SK-MEL-5 (cell line): ENCODE measurements at regions not wholly inside any gene's neighbourhood (a gene's known extent, or its start where the extent isn't known, plus 50 kb on each side); places are given as distances from the start of the nearest gene placed in this dataset.
A peak's percentile ranks its signal among the peaks of the same experiment; 100 is the strongest.
"Not testable (repeated sequence)": the region's sequence is repeated elsewhere in the genome, so short reads cannot be mapped to it uniquely, and the experiment has no call there.

Experiments
- DNase-seq: peaks from one replicate; pipeline ENCODE4 v3.0.0-alpha.2; 2016; ENCODE audit warnings: low read depth, low spot score
- in situ Hi-C: cut with HindIII; loops from 2 replicates; pipeline ENCODE4 v1.10.0; 2016; ENCODE audit warnings: low sequenced_read_pairs, high pct_unique_total_duplicates, low pct_unique_long_range_greater_than_20kb

DNA sequence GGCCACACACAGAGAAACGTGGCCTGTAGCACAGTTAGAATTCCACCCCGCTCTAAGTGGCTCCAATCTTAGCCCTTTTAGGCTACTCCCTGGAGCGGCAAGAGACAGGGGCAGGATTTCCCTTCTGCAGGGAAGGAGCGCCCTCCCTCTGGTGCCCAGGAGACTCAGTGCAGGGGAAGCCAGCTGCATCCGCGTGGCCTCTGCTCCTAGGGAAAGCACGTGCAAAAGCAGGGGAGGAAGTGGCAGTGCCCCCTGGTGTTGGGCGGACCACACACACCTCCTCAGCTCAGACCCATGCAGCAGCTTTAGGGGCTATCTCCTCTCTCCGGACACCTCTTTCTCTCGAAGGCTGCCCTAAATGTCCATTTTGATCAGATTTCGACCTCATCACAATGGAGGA, 50.0 kb downstream of the SPRING1 start:
- in situ Hi-C loops = no loop called here
- peak; percentile 53 for DNase-seq

DNA sequence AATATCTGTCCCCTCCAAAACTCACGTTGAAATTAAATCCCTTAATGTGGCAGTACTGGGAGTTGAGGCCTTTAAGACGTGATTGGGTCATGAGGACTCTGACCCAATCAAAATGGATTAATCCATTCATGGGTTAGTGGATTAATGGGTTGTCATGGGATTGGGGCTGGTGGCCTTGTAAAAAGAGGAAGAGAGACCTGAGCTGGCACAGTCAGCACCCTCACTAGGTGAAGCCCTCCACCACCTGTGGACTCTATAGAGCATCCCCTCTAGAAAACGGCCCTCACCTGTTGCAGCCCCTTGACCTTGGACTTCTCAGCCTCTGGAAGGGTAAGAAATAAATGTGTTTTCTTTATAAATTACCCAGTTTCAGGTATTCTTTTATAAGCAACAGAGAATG, 53.0 kb downstream of the SPRING1 start:
- in situ Hi-C loops = no loop called here
- DNase-seq = no peak

DNA sequence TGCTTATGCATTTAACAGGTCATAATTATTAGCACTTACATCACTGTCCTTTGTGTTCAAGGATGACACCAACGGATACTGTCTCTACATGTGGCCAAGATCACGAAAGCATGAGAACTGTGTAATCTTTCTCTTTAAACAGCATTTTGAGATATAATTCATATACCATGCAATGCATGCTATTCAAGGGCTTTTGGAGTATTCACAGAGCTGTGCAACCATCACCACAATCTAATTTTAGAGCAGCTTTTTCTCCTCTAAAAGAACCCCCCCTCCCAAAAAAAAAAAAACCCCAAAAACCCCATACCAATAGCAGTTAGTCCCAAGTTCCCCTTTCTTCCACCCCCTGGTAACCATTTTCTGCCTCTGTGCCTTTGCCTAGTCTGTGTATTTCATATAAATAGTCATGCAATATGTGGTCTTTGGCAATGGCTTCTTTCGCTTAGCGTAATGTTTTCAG, 60.6 kb downstream of the SPRING1 start:
- in situ Hi-C loops = no loop called here
- DNase-seq = no peak

DNA sequence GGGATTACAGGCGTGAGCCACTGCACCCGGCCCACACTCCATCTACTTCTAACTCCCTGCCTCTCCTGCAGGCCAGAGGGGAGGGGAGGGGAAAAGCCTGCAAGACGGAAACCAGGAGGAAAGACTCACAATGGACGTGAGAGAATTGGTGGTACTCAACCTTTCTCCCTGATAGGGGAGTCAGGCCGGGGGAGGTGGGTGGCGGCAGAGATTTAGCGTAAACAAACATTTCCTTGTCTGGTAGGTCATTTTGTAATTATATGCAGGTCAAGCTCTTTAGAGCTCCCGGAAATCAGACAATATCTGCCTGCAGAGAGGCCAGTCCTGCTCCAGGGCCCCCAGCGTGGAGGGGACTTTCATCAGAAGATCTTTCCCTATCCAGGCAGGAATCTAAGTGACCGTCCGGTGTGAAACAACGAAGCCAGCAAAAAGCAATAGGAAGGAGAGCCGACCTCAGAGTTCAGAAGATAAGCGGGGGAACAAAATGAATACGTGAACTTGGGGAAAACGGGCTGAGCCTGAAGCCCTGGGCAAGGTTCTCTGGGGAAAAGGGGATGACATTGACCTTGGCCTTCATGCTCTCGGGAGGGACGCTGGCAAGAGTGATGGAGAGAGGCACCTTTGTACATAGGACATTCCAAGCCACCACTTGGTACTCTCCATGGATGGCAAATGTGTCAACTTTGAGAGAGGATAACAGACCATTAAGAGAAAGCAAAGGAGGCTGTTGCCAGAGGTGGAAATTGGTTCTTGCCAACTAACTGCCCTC, 62.3 kb downstream of the SPRING1 start:
- DNase-seq = no peak
- in situ Hi-C loops = no loop called here

DNA sequence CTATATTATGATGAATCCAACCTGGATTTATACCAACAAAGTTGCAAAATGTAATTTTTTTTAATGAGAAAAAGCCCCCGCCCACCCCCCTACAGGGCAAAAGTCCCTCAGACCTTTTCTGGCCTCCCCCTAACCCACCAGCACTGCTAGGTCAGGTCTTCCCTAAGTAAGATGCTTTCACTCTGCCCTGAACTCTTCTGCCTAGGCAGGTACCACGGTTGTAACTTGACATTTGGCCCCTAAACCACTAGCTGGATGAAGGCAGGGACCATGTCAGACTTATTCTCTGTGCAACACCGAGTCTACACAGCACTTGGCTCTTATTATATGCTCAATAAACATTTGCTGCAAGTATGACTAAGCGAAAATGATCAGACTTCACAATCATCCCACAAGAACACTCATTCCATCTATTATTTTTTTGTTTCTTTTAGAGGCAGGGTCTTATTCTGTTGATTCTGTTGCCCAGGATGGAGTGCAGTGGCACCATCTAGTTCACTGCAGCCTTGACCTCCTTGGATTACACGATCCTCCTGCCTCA, 63.2 kb downstream of the SPRING1 start:
- no peak for DNase-seq
- in situ Hi-C loops = no loop called here

DNA sequence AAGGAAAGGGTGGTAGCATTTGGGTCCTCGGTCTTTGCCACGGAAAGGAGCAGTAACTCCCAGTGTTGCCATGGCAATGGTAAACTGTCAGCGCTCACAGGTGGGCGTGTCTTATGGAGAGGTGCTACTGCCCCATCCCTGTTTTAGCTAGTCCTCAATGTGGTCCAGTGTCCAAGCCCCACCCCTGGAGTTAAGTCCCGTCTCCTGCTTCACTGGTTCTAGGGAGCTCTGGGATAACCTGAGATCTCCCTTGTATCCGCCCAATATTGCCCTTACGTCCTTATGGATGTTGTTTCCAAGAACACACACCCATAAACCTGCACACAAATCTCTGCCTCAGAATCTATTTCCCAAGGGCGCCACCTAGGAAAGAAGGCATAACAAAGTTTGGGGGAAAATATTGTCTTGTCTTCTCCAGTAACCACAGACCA, 64.2 kb downstream of the SPRING1 start:
- in situ Hi-C loops = no loop called here
- peak; percentile 50 for DNase-seq

DNA sequence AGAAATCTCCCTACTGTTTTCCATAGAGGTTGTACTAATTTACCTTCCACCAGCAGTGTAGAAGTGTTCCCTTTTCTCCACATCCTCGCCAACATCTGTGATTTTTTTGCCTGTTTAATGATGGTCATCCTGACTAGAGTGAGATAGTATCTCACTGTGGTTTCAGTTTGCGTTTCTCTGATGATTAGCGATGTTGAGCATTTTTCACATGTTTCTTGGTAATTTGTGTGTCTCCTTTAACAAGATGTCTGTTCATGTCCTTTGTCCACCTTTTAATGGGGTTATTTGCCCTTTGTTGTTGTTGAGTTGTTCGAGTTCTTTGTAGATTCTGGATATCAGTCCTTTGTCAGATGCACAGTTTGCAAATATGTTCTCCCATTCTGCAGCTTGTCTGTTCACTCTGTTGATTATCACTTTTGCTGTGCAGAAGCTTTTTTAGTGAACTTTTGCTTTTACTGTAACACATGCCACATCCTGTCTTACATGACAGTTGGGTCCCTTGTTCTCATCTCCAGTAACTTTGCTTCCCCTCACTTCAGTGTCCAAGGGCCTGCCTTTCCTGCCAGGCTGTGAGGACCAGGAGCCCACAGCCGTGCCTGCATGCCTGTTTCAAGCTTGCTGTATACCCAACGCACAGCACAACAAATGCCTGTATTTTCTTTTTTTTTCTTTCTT, 64.9 kb downstream of the SPRING1 start:
- DNase-seq = peak; percentile 18
- in situ Hi-C loops = no loop called here

DNA sequence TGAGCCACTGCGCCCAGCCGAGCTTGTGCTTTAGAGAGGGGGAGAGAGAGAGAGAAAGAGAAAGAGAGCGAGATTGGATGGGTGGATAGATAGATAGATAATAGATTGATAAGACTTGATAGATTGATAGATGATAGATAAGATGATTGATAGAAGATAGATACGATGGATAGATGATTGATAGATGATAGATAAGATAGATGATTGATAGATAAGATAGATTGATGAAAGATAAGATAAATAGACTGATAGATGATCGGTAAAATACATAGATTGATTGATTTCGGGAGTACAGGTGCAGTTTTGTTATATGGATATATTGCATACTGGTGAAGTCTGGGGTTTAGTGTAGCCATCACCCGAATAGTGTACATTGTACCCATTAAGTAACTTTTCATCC, 65.9 kb downstream of the SPRING1 start:
- no peak for DNase-seq
- in situ Hi-C loops = no loop called here

DNA sequence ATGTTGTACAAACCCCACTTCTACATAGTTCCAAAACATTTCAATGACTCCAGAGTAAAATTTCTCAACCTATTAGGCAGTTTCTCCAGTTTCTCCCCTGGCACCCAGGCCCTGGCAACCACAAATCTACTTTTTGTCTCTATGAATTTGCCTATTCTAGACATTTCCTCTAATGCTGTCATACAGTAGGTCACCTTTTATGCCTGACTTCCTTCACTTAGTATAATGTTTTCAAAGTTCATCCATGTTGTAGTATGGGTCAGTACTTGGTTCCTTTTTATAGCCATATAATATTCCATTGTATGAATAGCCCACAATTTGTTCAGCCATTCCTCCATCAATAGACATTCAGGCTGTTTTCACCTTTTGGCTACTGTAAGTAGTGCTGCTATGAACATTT, 67.0 kb downstream of the SPRING1 start:
- no peak for DNase-seq
- in situ Hi-C loops = no loop called here

DNA sequence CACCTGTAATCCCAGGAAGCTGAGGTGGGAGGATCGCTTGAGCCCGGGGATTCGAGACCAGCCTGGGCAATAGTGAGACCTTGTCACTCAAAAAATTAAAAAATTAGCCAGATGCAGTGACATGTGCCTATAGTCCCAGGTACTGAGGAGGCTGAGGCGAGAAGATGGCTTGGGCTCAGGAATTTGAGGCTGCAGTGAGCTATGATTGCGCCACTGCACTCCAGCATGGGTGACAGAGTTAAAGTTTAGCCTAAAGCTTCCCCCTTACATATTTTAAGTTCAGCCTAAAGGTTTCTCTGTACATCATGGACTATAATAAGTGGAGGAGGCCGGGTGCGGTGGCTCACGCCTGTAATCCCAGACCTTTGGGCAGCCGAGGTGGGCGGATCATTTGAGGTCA, 70.1 kb downstream of the SPRING1 start:
- DNase-seq = no peak
- in situ Hi-C loops = no loop called here

DNA sequence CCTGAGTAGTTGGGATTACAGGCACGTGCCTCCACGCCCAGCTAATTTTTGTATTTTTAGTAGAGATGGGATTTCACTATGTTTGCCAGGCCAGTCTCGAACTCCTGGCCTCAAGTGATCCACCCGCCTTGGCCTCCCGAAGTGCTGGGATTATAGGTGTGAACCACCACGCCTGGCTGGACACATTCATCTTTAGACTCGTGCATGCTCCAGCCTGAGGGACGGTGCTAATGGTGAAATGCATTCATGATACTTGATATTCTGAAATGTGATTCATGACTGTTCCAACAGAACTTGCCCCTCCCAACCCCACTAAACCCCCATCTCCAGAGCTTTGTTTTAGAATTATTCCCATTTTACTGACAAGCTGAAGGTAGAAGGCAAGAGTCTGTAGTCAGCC, 71.0 kb downstream of the SPRING1 start:
- DNase-seq, in situ Hi-C loops: not testable (repeated sequence)

DNA sequence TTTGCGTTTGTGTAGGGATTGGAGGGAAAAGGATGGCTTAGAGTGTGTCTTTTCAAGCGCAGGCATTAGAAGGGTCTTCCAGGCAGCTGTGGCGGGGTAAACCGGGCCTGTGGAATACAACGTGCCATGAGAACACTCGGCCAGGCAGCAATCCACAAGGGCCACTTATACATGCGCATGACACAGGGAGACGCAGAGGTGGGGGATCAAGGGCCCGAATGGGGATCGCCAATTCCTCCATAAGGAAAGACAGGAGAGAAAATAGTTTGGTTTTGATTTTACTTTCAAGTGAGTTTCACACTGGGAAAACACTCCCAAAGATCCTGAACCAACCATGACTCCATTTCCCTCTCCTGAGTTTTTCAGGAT, 71.6 kb downstream of the SPRING1 start:
- in situ Hi-C loops = no loop called here
- DNase-seq = no peak

DNA sequence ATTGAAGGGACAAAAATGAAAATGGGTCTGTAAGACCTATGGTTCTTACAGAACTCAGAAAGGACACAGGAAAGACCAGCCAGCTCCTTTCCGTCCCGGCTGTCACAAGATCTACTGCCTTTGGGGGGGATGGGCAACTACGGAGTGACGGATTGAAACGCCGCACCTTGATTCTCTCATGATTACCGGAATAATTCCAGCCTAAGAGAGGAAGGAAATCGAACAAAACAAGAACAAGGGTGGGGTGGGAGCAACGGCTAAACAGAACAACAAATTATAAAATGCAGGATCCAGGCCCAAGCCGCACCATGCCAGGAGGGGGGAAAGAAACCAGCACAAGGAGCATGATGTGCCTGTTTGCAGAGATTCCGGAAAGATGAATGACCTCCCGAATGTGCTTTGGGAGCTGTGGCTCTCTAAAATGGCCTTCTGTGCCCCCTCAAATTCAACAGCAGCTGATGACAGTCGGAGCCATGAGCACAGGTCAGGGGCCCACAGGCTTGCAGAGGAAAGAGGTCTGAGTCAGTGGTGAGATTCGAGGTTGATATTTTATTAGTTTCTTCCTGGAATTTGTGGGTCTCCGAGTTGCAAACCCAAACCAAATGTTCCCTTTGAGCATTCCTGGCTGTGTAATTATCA, 72.1 kb downstream of the SPRING1 start:
- no peak for DNase-seq
- in situ Hi-C loops = no loop called here

DNA sequence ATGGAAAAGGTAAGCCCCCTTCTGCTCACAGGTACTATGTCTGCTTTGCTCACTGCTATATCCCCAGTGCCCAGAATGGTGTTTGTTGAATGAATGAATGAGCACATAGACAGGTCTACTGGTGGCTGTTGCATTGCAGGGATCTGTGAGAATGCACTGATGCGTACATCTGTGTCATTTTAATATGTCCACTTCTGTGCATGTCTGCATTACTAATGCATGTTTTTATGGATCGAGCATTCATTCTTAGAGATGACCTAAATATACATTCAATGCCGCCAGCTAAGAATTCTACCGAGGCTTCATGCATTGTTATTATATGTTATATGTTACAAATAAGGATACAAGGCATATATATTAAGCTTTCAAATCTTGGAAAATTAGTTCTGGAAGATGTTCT, 73.8 kb downstream of the SPRING1 start:
- DNase-seq = no peak
- in situ Hi-C loops = no loop called here

DNA sequence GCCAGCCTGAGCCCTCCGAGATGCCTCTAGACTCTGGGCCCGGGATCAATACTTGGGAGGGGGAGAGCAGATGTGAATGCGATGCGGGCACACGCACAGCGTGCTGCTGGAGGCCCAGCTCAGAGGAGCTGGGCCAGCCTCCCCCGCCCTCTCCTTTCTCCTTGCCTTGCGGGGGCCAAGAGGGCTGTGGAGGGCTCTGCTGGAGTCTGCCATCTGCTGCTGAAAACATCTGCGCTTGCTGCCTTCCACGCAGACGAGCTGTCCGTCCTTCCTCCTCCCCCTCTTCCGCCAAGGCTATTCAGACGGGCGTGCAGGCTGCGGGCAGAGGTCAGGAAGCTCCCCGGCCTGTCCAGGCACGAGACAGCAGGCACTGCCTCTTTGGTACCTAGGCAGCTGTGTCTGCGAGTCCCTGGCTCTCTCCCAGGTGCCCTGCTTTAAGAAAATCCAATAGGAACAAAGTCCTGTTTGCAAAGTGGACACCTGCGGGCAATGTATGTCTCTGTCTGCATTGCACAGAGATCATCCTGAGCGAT, 75.2 kb downstream of the SPRING1 start:
- in situ Hi-C loops = no loop called here

DNA sequence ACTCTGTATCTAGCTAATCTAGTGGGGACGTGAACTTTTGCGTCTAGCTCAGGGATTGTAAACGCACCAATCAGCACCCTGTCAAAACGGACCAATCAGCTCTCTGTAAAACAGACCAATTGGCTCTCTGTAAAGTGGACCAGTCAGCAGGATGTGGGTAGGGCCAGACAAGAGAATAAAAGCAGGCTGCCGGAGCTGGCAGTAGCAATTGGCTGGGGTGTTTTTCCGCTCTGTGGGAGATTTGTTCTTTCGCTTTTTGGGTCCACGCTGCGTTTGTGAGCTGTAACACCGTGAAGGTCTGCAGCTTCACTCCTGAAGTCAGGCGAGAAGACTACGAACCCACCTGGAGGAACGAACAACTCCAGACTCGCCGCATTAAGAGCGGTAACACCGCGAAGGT, 76.5 kb downstream of the SPRING1 start:
- in situ Hi-C loops = no loop called here

More for the DNA sequence above, 75.2 kb downstream of the SPRING1 start:
- DNase-seq = no peak

DNA sequence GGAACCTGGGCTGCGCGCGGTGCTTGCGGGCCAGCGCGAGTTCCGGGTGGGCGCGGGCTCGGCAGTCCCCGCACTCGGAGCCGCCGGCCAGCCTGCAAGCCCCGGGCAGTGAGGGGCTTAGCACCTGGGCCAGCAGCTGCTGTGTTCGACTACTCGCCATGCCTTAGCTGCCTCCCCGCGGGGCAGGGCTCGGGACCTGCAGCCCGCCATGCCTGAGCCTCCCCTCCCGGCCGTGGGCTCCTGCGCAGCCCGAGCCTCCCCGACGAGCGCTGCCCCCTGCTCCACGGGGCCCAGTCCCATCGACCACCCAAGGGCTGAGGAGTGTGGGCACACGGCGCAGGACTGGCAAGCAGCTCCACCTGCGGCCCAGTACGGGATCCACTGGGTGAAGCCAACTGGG, 77.1 kb downstream of the SPRING1 start:
- in situ Hi-C loops, DNase-seq: not testable (repeated sequence)

More for the DNA sequence above, 76.5 kb downstream of the SPRING1 start:
- no peak for DNase-seq

DNA sequence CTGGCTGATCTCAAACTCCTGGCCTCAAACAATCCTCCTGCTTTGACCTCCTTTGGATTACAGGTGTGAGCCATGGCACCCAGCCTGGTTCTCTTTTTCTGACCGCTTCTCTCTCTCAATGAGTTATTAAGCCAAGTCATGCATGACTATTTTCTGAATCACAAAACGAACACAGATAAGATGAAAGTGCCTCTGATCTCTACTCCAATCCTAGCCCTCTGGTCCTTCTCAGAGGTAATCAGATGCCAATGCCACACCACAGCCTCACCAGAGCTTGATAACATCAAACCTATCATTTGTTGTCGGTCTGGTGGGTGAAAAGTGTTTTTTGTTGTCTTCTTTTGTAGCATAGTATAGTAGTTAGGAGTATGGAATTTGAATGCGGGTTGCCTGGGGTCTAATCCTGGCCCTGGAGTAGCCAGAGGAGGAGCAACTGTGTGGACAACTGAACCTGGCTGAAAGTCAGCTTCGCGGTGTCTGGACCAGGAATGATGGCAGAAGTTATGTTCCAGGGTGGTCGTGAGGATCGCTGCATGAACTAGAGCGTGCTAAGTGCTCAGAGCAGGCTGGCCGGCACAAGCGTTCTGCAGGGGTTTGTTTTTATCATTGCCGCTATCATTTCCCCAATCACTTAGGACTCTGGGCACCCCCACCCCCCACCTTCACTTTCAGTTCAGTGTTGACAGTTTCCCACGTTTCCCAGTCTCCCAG, 77.9 kb downstream of the SPRING1 start:
- no peak for DNase-seq
- in situ Hi-C loops = no loop called here
